ENCODE measurements at regions not wholly inside any gene's neighbourhood (a gene's known extent, or its start where the extent isn't known, plus 50 kb on each side); places are given as distances from the start of the nearest gene placed in this dataset.

DNA sequence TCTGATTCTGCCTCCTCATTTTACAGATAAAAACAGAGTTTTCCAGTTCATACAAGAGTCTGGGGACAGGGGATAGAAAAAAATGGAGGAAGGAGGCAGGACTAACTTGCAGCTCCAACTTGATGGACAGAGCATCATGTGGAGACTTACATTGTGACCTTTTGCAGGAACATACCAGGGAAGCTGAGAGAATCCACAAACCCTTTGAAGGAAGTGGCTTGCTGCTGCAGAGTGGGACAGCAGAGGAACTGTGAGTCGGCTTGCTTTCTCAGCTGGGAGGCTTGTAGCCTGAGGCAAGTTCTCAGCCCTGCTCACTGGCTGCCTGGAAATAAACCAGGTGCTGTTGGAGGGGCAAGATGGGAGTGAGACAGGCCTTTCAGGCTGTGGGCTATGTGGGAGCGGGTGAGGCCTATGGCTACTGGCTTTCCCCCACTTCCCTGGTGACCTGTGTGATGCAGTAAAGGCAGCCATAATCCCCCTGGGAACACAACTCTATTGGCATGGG is 614.4 kb downstream of the KCTD12 start:
- no peak overlapping the region for H3K4me2 ChIP-seq (ENCODE audit: insufficient read depth in 1 of 2, low read depth in 2 of 2, low read length in 2 of 2)
- no peaks in the 10 kb centered on the region for H3K9me3 ChIP-seq (ENCODE audit: insufficient read depth in 2 of 2, low read depth in 1 of 2, low read length in 1 of 2)
- H2BK12ac ChIP-seq (ENCODE audit: low read depth, low read length) = no peak overlapping the region
- H3K27me3 ChIP-seq (replicated peaks in 1 of 4; ENCODE audit: control insufficient read depth in 3 of 4, extremely low read depth in 1 of 4, insufficient read depth in 3 of 4, low read length in 3 of 4) = no peaks in the 10 kb centered on the region
- no peak overlapping the region for H4K91ac ChIP-seq (replicated peaks; ENCODE audit: insufficient read length, low read length)
- H4K20me1 ChIP-seq (replicated peaks in 1 of 2; ENCODE audit: control insufficient read depth in 1 of 2, insufficient read depth in 2 of 2, low read length in 2 of 2) = no peaks in the 10 kb centered on the region
- no peak overlapping the region for H2BK5ac ChIP-seq (ENCODE audit: low read depth, low read length)
- H3K36me3 ChIP-seq (ENCODE audit: control insufficient read depth in 2 of 4, insufficient read depth in 4 of 4, low read length in 3 of 4) = no peaks in the 10 kb centered on the region
- no peak overlapping the region; the same call in 1 of the 2 replicates for H2AFZ ChIP-seq (ENCODE audit: low read length)
- no peak overlapping the region for H3K27ac ChIP-seq (ENCODE audit: low read depth, low read length)
- no peak overlapping the region for H2BK20ac ChIP-seq (ENCODE audit: low read length)
- no peak overlapping the region for H3K14ac ChIP-seq (ENCODE audit: insufficient read length)
- FAIRE-seq (no peak), DNase-seq (ENCODE audit: low read depth in 1 of 2, low spot score in 2 of 2) (no peak)
- ChIA-PET POLR2A (ENCODE audit: partially characterized antibody) (no interaction called here), CTCF (ENCODE audit: partially characterized antibody) (interaction anchor here (1.7 kb wide), 1 partner anchor 45 kb away, joined by 4 read pairs; no protein-coding TSS in a partner anchor)
- H4K8ac ChIP-seq (ENCODE audit: extremely low read depth, insufficient read depth, low read length) = no peak overlapping the region; the same call in 1 of the 2 replicates
- H3K9ac ChIP-seq (replicated peaks in 1 of 4; ENCODE audit: extremely low read depth in 1 of 4, low read depth in 3 of 4, low read length in 3 of 4) = no peak overlapping the region
- H3K23ac ChIP-seq (ENCODE audit: insufficient read length) = no peak overlapping the region
- H3K4me3 ChIP-seq (ENCODE audit: extremely low read depth in 1 of 4, insufficient read depth in 2 of 4, low read depth in 3 of 4, low read length in 4 of 4) = no peak overlapping the region
- H3K4ac ChIP-seq (replicated peaks; ENCODE audit: insufficient read length, low read depth, low read length) = no peak overlapping the region
- H2BK120ac ChIP-seq (replicated peaks; ENCODE audit: low read depth, low read length) = no peak overlapping the region
- no peak overlapping the region for H3K56ac ChIP-seq (replicated peaks; ENCODE audit: insufficient read length, low read depth, low read length)
- 92% methylated on average over 2 of the region's 2 CpGs; no CpG with 5 or more reads in 1 of the 2 experiments for WGBS, 2 experiments (ENCODE audit: extremely low coverage in 1 of 2, insufficient coverage in 1 of 2, insufficient read length in 1 of 2, insufficient replicate concordance in 2 of 2, low coverage in 1 of 2, low lambda C conversion rate in 2 of 2, missing lambda C conversion rate in 1 of 2)
- H2AK5ac ChIP-seq (ENCODE audit: low read depth, low read length) = no peak overlapping the region
- H3K18ac ChIP-seq (ENCODE audit: extremely low read depth, low read length) = no peak overlapping the region
- H2BK15ac ChIP-seq (ENCODE audit: low read length) = no peak overlapping the region
- no peaks in the 10 kb centered on the region for H3K79me2 ChIP-seq (ENCODE audit: control insufficient read depth in 1 of 2, insufficient read depth in 2 of 2, low read length in 2 of 2)
- no peak overlapping the region for H4K5ac ChIP-seq (ENCODE audit: insufficient read length, low read depth, low read length)
- no peaks in the 10 kb centered on the region for H3K79me1 ChIP-seq (ENCODE audit: low read depth, low read length)
- no peaks in the 10 kb centered on the region for H3K4me1 ChIP-seq (replicated peaks in 1 of 4; ENCODE audit: control insufficient read depth in 3 of 4, insufficient read depth in 4 of 4, low read length in 3 of 4)
- no peaks in the 10 kb centered on the region for H3K23me2 ChIP-seq (ENCODE audit: low read depth, low read length)
- TF ChIP-seq SRF (IDR thresholded peaks at IDR 0.05; ENCODE audit: low read depth, low read length) (no peak), YY1 (IDR thresholded peaks at IDR 0.05; ENCODE audit: low read depth, low read length) (no peak), SIN3A (conservative IDR thresholded peaks at IDR 0.05 in 1 of 2, IDR thresholded peaks at IDR 0.05 in 1 of 2; ENCODE audit: low read depth in 1 of 2, low read length in 2 of 2) (no peak), FOSL1 (IDR thresholded peaks at IDR 0.05; ENCODE audit: insufficient read depth, low read depth, low read length) (no peak), GABPA (IDR thresholded peaks at IDR 0.05; ENCODE audit: borderline replicate concordance, insufficient read depth, low read length) (no peak), SIX5 (IDR thresholded peaks at IDR 0.05; ENCODE audit: low read depth, low read length) (no peak), TAF7 (optimal IDR thresholded peaks at IDR 0.05; ENCODE audit: borderline replicate concordance, low read depth, low read length) (no peak), KDM4A (IDR thresholded peaks at IDR 0.05; ENCODE audit: low read depth, low read length, severe bottlenecking) (no peak), CTBP2 (IDR thresholded peaks at IDR 0.05; ENCODE audit: borderline replicate concordance, insufficient read depth, insufficient read length, low read length) (no peak), ZNF274 (IDR thresholded peaks at IDR 0.05; ENCODE audit: borderline replicate concordance, extremely low read depth, low read length) (no peak), HDAC6 (IDR thresholded peaks at IDR 0.05; ENCODE audit: low read depth, low read length) (no peak), BACH1 (IDR thresholded peaks at IDR 0.05; ENCODE audit: low read length) (no peak), EGR1 (IDR thresholded peaks at IDR 0.05; ENCODE audit: borderline replicate concordance, low read depth, low read length) (no peak), E2F6 (IDR thresholded peaks at IDR 0.05) (no peak)

All from H1 (cell line).